IMR-90 (cell line): ENCODE measurements at regions not wholly inside any gene's neighbourhood (a gene's known extent, or its start where the extent isn't known, plus 50 kb on each side); places are given as distances from the start of the nearest gene placed in this dataset.

ENCODE experiments used
- ATAC-seq: fragments of 200-7000 bp; cut with Tn5 transposase; 2 replicates; pipeline ENCODE4 v1.9.1; 2020; ENCODE audit warnings: low read depth, mild to moderate bottlenecking, moderate library complexity
- BruUV-seq: library from RNA; stranded (reverse); fragments of 400-500 nt; replicated peaks from 2 replicates; lab custom pipeline; 2021; lab: Mats Ljungman, UMichigan
- CTCF ChIA-PET: fragments of 300-600 bp; formaldehyde crosslinking; extraction: SDS; loops from one replicate; lab custom pipeline; 2021; ENCODE audit warnings: antibody characterized with exemption; lab: Yijun Ruan, JAX
- POLR2A ChIA-PET: fragments of 300-600 bp; sonication (Branson Sonifier 250); formaldehyde crosslinking; loops from one replicate; lab custom pipeline; 2022; ENCODE audit warnings: antibody characterized with exemption; ENCODE audit not compliant: unreplicated experiment; lab: Charles Lee
- DNase-seq: peaks from one replicate; pipeline ENCODE4 v3.0.0; 2013
- H2AFZ ChIP-seq: replicated peaks from 2 replicates; pipeline ENCODE3; 2013; ENCODE audit warnings: low read length, mild to moderate bottlenecking; ENCODE audit not compliant: poor library complexity
- H2AK5ac ChIP-seq: 2 replicates; pipeline ENCODE4 v1.6.1; 2013; ENCODE audit warnings: low read depth, low read length, inconsistent platforms
- H2AK9ac ChIP-seq: replicated peaks from 2 replicates; pipeline ENCODE3; 2013; ENCODE audit warnings: mild to moderate bottlenecking, low read depth, low read length, moderate library complexity; ENCODE audit not compliant: poor library complexity
- H2BK120ac ChIP-seq: 2 replicates; pipeline ENCODE4 v1.6.1; 2013; ENCODE audit warnings: low read depth, low read length, inconsistent platforms
- H2BK15ac ChIP-seq: 3 replicates; pipeline ENCODE4 v1.6.1; 2013; ENCODE audit warnings: low read depth, low read length, inconsistent platforms
- H2BK20ac ChIP-seq: 2 replicates; pipeline ENCODE4 v1.6.1; 2013; ENCODE audit warnings: low read depth, mild to moderate bottlenecking, inconsistent platforms, low read length, moderate library complexity
- H2BK5ac ChIP-seq: 2 replicates; pipeline ENCODE4 v1.6.1; 2013; ENCODE audit warnings: mild to moderate bottlenecking, low read depth, low read length, inconsistent platforms; ENCODE audit not compliant: poor library complexity, severe bottlenecking
- H3K14ac ChIP-seq: replicated peaks from 2 replicates; pipeline ENCODE4 v1.6.1; 2013; ENCODE audit warnings: low read depth, low read length, inconsistent platforms
- H3K18ac ChIP-seq: 2 replicates; pipeline ENCODE4 v1.6.1; 2013; ENCODE audit warnings: low read depth, low read length, control low read depth
- H3K23ac ChIP-seq: 2 replicates; pipeline ENCODE4 v1.6.1; 2013; ENCODE audit warnings: low read depth, low read length, inconsistent platforms
- H3K27ac ChIP-seq: 2 replicates; pipeline ENCODE4 v1.5.1; 2013; ENCODE audit warnings: mild to moderate bottlenecking, control low read depth, low read length; ENCODE audit not compliant: insufficient read depth
- H3K27me3 ChIP-seq: 2 replicates; pipeline ENCODE4 v1.6.1; 2013; ENCODE audit warnings: low read length; ENCODE audit not compliant: control insufficient read depth, insufficient read depth
- H3K36me3 ChIP-seq: 2 replicates; pipeline ENCODE4 v1.6.1; 2013; ENCODE audit warnings: low read length, mixed read lengths; ENCODE audit not compliant: control insufficient read depth, insufficient read depth
- H3K4ac ChIP-seq: 2 replicates; pipeline ENCODE4 v1.6.1; 2013; ENCODE audit warnings: low read depth, low read length, inconsistent platforms
- H3K4me1 ChIP-seq: 2 replicates; pipeline ENCODE4 v1.6.1; 2013; ENCODE audit warnings: low read length, mixed read lengths; ENCODE audit not compliant: control insufficient read depth, insufficient read depth
- H3K4me2 ChIP-seq: 2 replicates; pipeline ENCODE4 v1.6.1; 2013; ENCODE audit warnings: low read depth, mild to moderate bottlenecking, control low read depth, low read length, moderate library complexity
- H3K4me3 ChIP-seq: 2 replicates; pipeline ENCODE4 v1.5.1; 2013; ENCODE audit warnings: low read depth, mild to moderate bottlenecking, control low read depth, low read length, moderate library complexity; ENCODE audit not compliant: insufficient read depth
- H3K56ac ChIP-seq: 2 replicates; pipeline ENCODE4 v1.6.1; 2013; ENCODE audit warnings: low read length, inconsistent platforms; ENCODE audit not compliant: insufficient read depth; ENCODE audit errors: extremely low read depth
- H3K79me1 ChIP-seq, 2 experiments: 2 replicates each; pipeline ENCODE4 v1.6.1; 2013; ENCODE audit warnings: low read length in 2 of 2, inconsistent platforms in 1 of 2, low read depth in 1 of 2
- H3K9ac ChIP-seq: 2 replicates; pipeline ENCODE4 v1.6.1; 2013; ENCODE audit warnings: low read depth, low read length, control low read depth
- H3K9me1 ChIP-seq: 2 replicates; pipeline ENCODE4 v1.6.1; 2013; ENCODE audit warnings: low read length, inconsistent platforms; ENCODE audit not compliant: insufficient read depth
- H3K9me3 ChIP-seq: 2 replicates; pipeline ENCODE4 v1.6.1; 2013; ENCODE audit warnings: low read length; ENCODE audit not compliant: control insufficient read depth, insufficient read depth
- H4K20me1 ChIP-seq: 2 replicates; pipeline ENCODE4 v1.6.1; 2013; ENCODE audit warnings: low read length, inconsistent platforms; ENCODE audit not compliant: insufficient read depth
- H4K5ac ChIP-seq: 2 replicates; pipeline ENCODE4 v1.6.1; 2013; ENCODE audit warnings: mild to moderate bottlenecking, low read depth, low read length, control low read depth
- H4K8ac ChIP-seq, 2 experiments: 2 replicates each; pipeline ENCODE4 v1.6.1; 2013; ENCODE audit warnings: low read depth in 2 of 2, low read length in 2 of 2, control low read depth in 1 of 2, inconsistent platforms in 1 of 2
- H4K91ac ChIP-seq: 2 replicates; pipeline ENCODE4 v1.6.1; 2013; ENCODE audit warnings: low read depth, low read length, inconsistent platforms; ENCODE audit not compliant: insufficient read depth
- BHLHE40 ChIP-seq: fragments of 150-350 bp; IDR thresholded peaks from 2 replicates; pipeline ENCODE4 v1.6.1; 2016; ENCODE audit warnings: mild to moderate bottlenecking, low read depth, low read length
- CEBPB ChIP-seq: IDR thresholded peaks from 2 replicates; pipeline ENCODE4 v1.6.1; 2012; ENCODE audit warnings: low read depth, low read length, improper control_type of control experiment
- CHD1 ChIP-seq: IDR thresholded peaks from 2 replicates; pipeline ENCODE4 v1.6.1; 2012; ENCODE audit warnings: low read depth, low read length, improper control_type of control experiment
- FOS ChIP-seq: fragments of 150-350 bp; IDR thresholded peaks from 2 replicates; pipeline ENCODE4 v1.6.1; 2016; ENCODE audit warnings: low read depth, low read length
- MAFK ChIP-seq: IDR thresholded peaks from 2 replicates; pipeline ENCODE4 v1.6.1; 2012; ENCODE audit warnings: low read depth, low read length, improper control_type of control experiment
- MAZ ChIP-seq: IDR thresholded peaks from 2 replicates; pipeline ENCODE4 v1.6.1; 2012; ENCODE audit warnings: low read depth, mild to moderate bottlenecking, low read length, improper control_type of control experiment, moderate library complexity, borderline replicate concordance
- MXI1 ChIP-seq: IDR thresholded peaks from 2 replicates; pipeline ENCODE4 v1.6.1; 2012; ENCODE audit warnings: low read depth, mild to moderate bottlenecking, low read length, moderate library complexity, borderline replicate concordance
- NFE2L2 ChIP-seq: fragments of 150-350 bp; IDR thresholded peaks from 2 replicates; pipeline ENCODE4 v1.6.1; 2016; ENCODE audit warnings: low read depth, mild to moderate bottlenecking, low read length
- POLR2A ChIP-seq: IDR thresholded peaks from 2 replicates; pipeline ENCODE4 v1.6.1; 2012; ENCODE audit warnings: mild to moderate bottlenecking, low read depth, low read length
- RAD21 ChIP-seq: IDR thresholded peaks from 2 replicates; pipeline ENCODE4 v1.6.1; 2012; ENCODE audit warnings: low read length, improper control_type of control experiment
- RCOR1 ChIP-seq: IDR thresholded peaks from 2 replicates; pipeline ENCODE4 v1.6.1; 2012; ENCODE audit warnings: mild to moderate bottlenecking, low read length, improper control_type of control experiment; ENCODE audit not compliant: insufficient replicate concordance
- RFX5 ChIP-seq: IDR thresholded peaks from 2 replicates; pipeline ENCODE4 v1.8.0; 2012; ENCODE audit warnings: low read depth, mild to moderate bottlenecking, low read length, moderate library complexity
- SMC3 ChIP-seq: fragments of 150-350 bp; IDR thresholded peaks from 2 replicates; pipeline ENCODE4 v1.6.1; 2016; ENCODE audit warnings: low read depth, mild to moderate bottlenecking, antibody characterized with exemption, low read length, moderate library complexity
- WGBS, 2 experiments: methylation state at CpG; one replicate each; pipeline versions ENCODE4 v1.1.5 to v1.1.7; 2013; ENCODE audit warnings: missing lambda C conversion rate in 2 of 2; ENCODE audit not compliant: insufficient read length in 1 of 2; ENCODE audit errors: extremely low coverage in 2 of 2; 5-methylcytosine and 5-hydroxymethylcytosine counted together
- dilution Hi-C: fragments of 300-500 bp; cut with HindIII; formaldehyde crosslinking; loops from one replicate; pipeline ENCODE4 v1.14.3; 2018; ENCODE audit warnings: low sequenced_read_pairs; ENCODE audit not compliant: unreplicated experiment
- in situ Hi-C: fragments of 300-500 bp; cut with MboI; formaldehyde crosslinking; loops from 3 replicates; pipeline ENCODE4 v1.14.3; 2019; ENCODE audit warnings: low sequenced_read_pairs, inconsistent platforms, mixed read lengths
- intact Hi-C: fragments of 100-400 bp; cut with micrococcal nuclease; formaldehyde crosslinking; loops from 2 replicates; pipeline ENCODE4 v1.10.0; 2022
- TF ChIP-seq, protein P1 (sequence below): fragments of 150-350 bp; IDR thresholded peaks from 2 replicates; pipeline ENCODE4 v1.6.1; 2016; ENCODE audit warnings: low read depth, mild to moderate bottlenecking, low read length, moderate library complexity, borderline replicate concordance
- TF ChIP-seq, protein P2 (sequence below): fragments of 150-350 bp; IDR thresholded peaks from 2 replicates; pipeline ENCODE4 v1.6.1; 2017; ENCODE audit warnings: mild to moderate bottlenecking, antibody characterized with exemption, low read length, low read depth
- TF ChIP-seq, protein P3 (sequence below): conservative IDR thresholded peaks from 2 replicates; pipeline ENCODE4 v1.5.1; 2012; ENCODE audit warnings: mild to moderate bottlenecking, low read depth, low read length, improper control_type of control experiment

DNA sequence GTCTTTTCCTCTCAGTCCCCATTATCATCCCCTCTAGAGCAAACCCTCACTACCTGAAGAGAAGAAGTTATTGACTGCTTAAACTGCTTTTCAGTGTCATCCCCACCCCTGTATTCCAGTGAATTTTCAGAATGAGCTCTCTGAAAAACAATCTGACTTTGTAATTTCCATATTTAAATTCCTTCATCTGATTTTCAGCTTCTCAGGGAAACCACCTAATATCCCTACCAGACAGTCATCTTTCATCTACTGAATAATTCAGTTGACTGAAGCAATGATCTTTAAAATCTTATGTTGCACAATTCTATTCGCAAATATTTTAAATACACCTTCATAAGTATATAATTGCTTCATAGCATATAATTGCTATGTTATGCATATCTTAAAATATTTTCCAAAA lies 258.7 kb downstream of the HTR1B start:
- H3K27ac ChIP-seq: no peak overlapping the region
- no peak overlapping the region for H4K91ac ChIP-seq
- no peak overlapping the region for H2AK5ac ChIP-seq
- no TSS peak for BruUV-seq
- no peak overlapping the region for H4K8ac ChIP-seq
- no peaks in the 10 kb centered on the region for H3K4me1 ChIP-seq
- H3K56ac ChIP-seq: no peak overlapping the region
- WGBS, 2 experiments: no CpG with 5 or more reads among the region's 1 CpG
- TF ChIP-seq NFE2L2 (no peak), RFX5 (no peak), BHLHE40 (no peak), POLR2A (no peak), MXI1 (no peak), FOS (no peak), RCOR1 (no peak), RAD21 (no peak), CEBPB (no peak), MAFK (no peak), MAZ (no peak), SMC3 (no peak), CHD1 (no peak)
- TF ChIP-seq, protein P1, sequence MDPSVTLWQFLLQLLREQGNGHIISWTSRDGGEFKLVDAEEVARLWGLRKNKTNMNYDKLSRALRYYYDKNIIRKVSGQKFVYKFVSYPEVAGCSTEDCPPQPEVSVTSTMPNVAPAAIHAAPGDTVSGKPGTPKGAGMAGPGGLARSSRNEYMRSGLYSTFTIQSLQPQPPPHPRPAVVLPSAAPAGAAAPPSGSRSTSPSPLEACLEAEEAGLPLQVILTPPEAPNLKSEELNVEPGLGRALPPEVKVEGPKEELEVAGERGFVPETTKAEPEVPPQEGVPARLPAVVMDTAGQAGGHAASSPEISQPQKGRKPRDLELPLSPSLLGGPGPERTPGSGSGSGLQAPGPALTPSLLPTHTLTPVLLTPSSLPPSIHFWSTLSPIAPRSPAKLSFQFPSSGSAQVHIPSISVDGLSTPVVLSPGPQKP: no peak
- TF ChIP-seq, protein P2, sequence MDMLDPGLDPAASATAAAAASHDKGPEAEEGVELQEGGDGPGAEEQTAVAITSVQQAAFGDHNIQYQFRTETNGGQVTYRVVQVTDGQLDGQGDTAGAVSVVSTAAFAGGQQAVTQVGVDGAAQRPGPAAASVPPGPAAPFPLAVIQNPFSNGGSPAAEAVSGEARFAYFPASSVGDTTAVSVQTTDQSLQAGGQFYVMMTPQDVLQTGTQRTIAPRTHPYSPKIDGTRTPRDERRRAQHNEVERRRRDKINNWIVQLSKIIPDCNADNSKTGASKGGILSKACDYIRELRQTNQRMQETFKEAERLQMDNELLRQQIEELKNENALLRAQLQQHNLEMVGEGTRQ: no peak
- TF ChIP-seq, protein P3, sequence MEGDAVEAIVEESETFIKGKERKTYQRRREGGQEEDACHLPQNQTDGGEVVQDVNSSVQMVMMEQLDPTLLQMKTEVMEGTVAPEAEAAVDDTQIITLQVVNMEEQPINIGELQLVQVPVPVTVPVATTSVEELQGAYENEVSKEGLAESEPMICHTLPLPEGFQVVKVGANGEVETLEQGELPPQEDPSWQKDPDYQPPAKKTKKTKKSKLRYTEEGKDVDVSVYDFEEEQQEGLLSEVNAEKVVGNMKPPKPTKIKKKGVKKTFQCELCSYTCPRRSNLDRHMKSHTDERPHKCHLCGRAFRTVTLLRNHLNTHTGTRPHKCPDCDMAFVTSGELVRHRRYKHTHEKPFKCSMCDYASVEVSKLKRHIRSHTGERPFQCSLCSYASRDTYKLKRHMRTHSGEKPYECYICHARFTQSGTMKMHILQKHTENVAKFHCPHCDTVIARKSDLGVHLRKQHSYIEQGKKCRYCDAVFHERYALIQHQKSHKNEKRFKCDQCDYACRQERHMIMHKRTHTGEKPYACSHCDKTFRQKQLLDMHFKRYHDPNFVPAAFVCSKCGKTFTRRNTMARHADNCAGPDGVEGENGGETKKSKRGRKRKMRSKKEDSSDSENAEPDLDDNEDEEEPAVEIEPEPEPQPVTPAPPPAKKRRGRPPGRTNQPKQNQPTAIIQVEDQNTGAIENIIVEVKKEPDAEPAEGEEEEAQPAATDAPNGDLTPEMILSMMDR: no peak
- no peak overlapping the region for H2BK20ac ChIP-seq
- no peak overlapping the region for H2AK9ac ChIP-seq
- H3K18ac ChIP-seq: no peak overlapping the region
- dilution Hi-C loops: no loop called here
- intact Hi-C loops: no loop called here
- no peaks in the 10 kb centered on the region for H3K9me1 ChIP-seq
- no peak overlapping the region for H4K5ac ChIP-seq
- in situ Hi-C loops: no loop called here
- H2BK120ac ChIP-seq: no peak overlapping the region
- H3K9me3 ChIP-seq: no peaks in the 10 kb centered on the region
- H3K4me2 ChIP-seq: no peak overlapping the region
- POLR2A ChIA-PET: no interaction called here
- ATAC-seq (no peak), DNase-seq (no peak)
- no peak overlapping the region for H2BK15ac ChIP-seq
- no peak overlapping the region for H3K14ac ChIP-seq
- no peaks in the 10 kb centered on the region for H3K27me3 ChIP-seq
- no peaks in the 10 kb centered on the region for H3K36me3 ChIP-seq
- no peak overlapping the region for H3K4me3 ChIP-seq
- no peak overlapping the region for H3K9ac ChIP-seq
- H3K4ac ChIP-seq: no peak overlapping the region
- H3K23ac ChIP-seq: no peak overlapping the region
- H2AFZ ChIP-seq: no peak overlapping the region
- H4K20me1 ChIP-seq: no peaks in the 10 kb centered on the region
- CTCF ChIA-PET: no interaction called here
- H2BK5ac ChIP-seq: no peak overlapping the region
- H3K79me1 ChIP-seq: no peaks in the 10 kb centered on the region; a peak in 1 of 4 replicates
